Omental fat pad (tissue), 3 donors: ENCODE measurements at regions not wholly inside any gene's neighbourhood (a gene's known extent, or its start where the extent isn't known, plus 50 kb on each side); places are given as distances from the start of the nearest gene placed in this dataset.
"Not testable (repeated sequence)": the region's sequence is repeated elsewhere in the genome, so short reads cannot be mapped to it uniquely, and the experiment has no call there.

Source experiments
- ATAC-seq: fragments of 150-250 bp; one replicate; pipeline ENCODE4 v1.9.1; 2016; ENCODE audit warnings: mild to moderate bottlenecking, moderate library complexity; ENCODE audit not compliant: low FRiP score
- DNase-seq: peaks from one replicate; pipeline ENCODE4 v3.0.0-alpha.2; 2019; ENCODE audit warnings: low spot score
- CTCF ChIP-seq, 3 donors: fragments of 450-650 bp; IDR thresholded peaks; one replicate each; pipeline ENCODE4 v1.5.1; 2016 to 2017; ENCODE audit warnings: antibody characterized with exemption in 3 of 3, mild to moderate bottlenecking in 3 of 3, moderate library complexity in 2 of 3

GRCh38 chr10:131577178-131577555, 265.6 kb upstream of the TCERG1L start:
- no peak for ATAC-seq
- no peak for DNase-seq

GRCh38 chr10:131577786-131578471, 266.4 kb upstream of the TCERG1L start:
- no peak for DNase-seq
- no peak for ATAC-seq

More at GRCh38 chr10:131577178-131577555, 265.6 kb upstream of the TCERG1L start:
- no peak for TF ChIP-seq CTCF (IDR thresholded peaks at IDR 0.05)

GRCh38 chr10:131578472-131578970, 267.0 kb upstream of the TCERG1L start:
- no peak for TF ChIP-seq CTCF (IDR thresholded peaks at IDR 0.05)
- ATAC-seq: no peak

More at GRCh38 chr10:131577786-131578471, 266.4 kb upstream of the TCERG1L start:
- no peak for TF ChIP-seq CTCF (IDR thresholded peaks at IDR 0.05)

DNA sequence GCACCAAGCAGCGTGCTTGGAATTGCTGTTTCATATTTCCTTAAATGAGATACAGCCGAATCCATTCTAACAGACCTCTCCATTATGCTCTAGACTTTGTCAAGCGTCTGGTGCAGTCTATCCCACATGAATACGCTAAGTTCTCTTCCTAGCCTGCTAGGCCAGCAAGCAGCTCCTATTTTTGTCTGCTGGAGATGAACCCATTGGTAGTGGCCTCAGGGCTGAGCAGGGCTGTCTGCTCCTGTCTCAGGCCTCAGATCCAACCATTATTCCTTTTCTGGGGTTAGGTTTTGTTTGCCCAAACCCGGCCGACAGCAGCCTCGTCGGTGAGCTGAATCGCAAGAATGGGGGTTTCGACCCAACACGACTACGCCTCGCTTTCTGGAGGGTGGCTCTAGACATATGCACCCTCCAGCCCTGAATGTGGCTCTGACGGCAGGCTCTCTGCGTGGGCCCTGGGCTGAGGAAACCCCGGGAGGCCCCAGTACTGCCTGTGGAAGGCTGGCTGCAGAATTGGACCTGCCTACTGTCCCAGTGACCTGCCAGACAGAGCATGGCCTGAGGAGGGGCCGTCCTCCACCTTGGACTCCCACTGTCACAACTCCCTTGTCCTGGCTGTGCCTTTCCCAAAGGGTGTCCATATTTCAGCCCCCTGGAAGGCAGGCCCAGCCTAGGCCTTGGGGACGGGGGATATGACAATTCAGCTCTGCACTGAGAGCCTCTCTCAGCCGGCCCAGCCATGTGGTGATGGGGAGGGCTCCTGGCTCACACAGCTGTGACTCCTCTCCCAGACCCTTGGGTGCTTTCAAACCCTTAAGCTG, 267.9 kb upstream of the TCERG1L start:
- ATAC-seq (no peak), DNase-seq (no peak)
- TF ChIP-seq CTCF (IDR thresholded peaks at IDR 0.05): no peak

More at GRCh38 chr10:131578472-131578970, 267.0 kb upstream of the TCERG1L start:
- DNase-seq: no peak

DNA sequence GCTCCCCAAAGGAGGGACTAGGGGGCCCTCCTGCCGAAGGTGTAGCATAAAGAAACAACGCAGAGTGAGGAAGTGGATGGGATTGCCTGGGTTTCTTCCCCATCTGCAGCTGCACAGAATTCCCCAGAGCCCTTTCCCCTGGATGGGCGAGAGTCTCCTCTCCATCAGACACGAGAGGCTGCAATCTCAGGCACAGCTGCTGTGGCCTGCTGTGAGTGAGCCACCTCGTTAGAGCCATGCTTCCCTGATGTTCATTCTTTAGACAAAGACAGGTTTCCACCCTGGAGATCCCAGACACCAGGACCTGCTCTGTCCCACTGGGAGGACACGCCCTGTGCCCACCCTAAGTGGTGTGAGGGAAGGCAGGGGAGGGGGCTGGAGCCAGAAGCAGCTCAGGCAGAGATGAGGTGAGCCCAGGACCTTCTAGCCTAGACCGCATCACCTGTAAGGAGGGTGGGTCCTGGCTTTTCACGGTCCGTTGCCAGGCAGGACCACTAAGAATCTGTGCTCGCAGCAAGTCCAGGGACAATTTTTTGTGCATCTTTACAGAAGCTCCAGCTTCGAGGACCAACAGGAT, 268.6 kb upstream of the TCERG1L start:
- no peak for TF ChIP-seq CTCF (IDR thresholded peaks at IDR 0.05)
- ATAC-seq: no peak
- DNase-seq: no peak

DNA sequence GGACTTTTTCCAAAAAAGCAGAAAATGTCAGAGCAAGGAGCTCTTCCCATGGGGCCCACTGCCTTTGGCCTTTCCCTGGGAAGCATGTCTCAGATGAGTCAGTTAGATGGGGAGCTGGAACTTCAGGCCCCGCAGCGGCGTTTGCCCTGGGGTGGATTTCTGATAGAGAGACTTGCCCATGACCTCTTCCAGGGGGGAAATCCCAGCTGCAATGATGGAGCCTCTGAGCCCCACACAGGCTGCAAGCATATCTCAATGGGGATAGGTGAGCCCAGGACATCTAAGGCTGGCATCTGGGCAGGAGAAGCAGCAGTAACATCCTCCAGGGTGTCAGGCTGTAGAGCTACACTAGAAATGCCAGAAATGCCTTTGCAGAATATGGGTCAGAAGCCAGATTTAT, 269.2 kb upstream of the TCERG1L start:
- DNase-seq (no peak), ATAC-seq (no peak)
- TF ChIP-seq CTCF (IDR thresholded peaks at IDR 0.05): no peak

DNA sequence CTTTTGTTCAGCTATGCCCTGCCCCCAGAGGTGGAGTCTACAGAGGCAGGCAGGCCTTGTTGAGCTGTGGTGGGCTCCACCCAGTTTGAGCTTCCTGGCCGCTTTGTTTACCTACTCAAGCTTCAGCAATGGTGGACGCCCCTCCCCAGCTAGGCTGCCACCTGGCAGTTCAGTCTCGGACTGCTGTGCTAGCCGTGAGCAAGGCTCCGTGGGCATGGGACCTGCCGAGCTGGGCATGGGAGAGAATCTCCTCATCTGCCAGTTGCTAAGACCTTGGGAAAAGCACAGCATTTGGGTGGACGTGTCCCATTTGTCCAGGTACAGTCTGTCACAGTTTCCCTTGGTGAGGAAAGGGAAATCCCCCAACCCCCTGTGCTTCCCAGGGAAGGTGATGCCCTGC, 270.0 kb upstream of the TCERG1L start:
- not testable (repeated sequence) for DNase-seq, ATAC-seq
